ENCODE measurements at regions not wholly inside any gene's neighbourhood (a gene's known extent, or its start where the extent isn't known, plus 50 kb on each side); places are given as distances from the start of the nearest gene placed in this dataset.

- H3K27me3 ChIP-seq = no peaks in the 10 kb centered on the region
- peaks cover 0 to 7% of the 10 kb centered on the region in 2 donors for H3K9me3 ChIP-seq
- H3K27ac ChIP-seq = no peak overlapping the region
- TF ChIP-seq, protein P1, sequence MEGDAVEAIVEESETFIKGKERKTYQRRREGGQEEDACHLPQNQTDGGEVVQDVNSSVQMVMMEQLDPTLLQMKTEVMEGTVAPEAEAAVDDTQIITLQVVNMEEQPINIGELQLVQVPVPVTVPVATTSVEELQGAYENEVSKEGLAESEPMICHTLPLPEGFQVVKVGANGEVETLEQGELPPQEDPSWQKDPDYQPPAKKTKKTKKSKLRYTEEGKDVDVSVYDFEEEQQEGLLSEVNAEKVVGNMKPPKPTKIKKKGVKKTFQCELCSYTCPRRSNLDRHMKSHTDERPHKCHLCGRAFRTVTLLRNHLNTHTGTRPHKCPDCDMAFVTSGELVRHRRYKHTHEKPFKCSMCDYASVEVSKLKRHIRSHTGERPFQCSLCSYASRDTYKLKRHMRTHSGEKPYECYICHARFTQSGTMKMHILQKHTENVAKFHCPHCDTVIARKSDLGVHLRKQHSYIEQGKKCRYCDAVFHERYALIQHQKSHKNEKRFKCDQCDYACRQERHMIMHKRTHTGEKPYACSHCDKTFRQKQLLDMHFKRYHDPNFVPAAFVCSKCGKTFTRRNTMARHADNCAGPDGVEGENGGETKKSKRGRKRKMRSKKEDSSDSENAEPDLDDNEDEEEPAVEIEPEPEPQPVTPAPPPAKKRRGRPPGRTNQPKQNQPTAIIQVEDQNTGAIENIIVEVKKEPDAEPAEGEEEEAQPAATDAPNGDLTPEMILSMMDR (IDR thresholded peaks at IDR 0.05) = no peak
- no peak for DNase-seq (ENCODE audit: low spot score in 2 of 2)
- H3K4me1 ChIP-seq = no peaks in the 10 kb centered on the region
- intact Hi-C loops (cut with DNase I) = no loop called here
- no peak overlapping the region for H3K4me3 ChIP-seq
- H3K36me3 ChIP-seq = no peaks in the 10 kb centered on the region
Observed at GRCh38 chr4:28811025-28811424, 1909.1 kb upstream of the PCDH7 start.

- Histone ChIP-seq H3K4me1 (no peaks in the 10 kb centered on the region), H3K27ac (no peak overlapping the region), H3K36me3 (no peaks in the 10 kb centered on the region), H3K9me3 (peaks cover 0 to 6% of the 10 kb centered on the region in 2 donors), H3K4me3 (no peak overlapping the region), H3K27me3 (no peaks in the 10 kb centered on the region)
- intact Hi-C loops (cut with DNase I) = no loop called here
- TF ChIP-seq, protein P1 (IDR thresholded peaks at IDR 0.05) = no peak
- DNase-seq (ENCODE audit: low spot score in 2 of 2) = no peak
Observed at GRCh38 chr4:28822163-28822562, 1898.0 kb upstream of the PCDH7 start.

GRCh38 chr4:28827866-28828265 lies 1892.3 kb upstream of the PCDH7 start:
- H3K27me3 ChIP-seq = no peaks in the 10 kb centered on the region
- H3K9me3 ChIP-seq = no peaks in the 10 kb centered on the region
- H3K36me3 ChIP-seq = no peaks in the 10 kb centered on the region
- no peak overlapping the region for H3K4me3 ChIP-seq
- H3K4me1 ChIP-seq = no peaks in the 10 kb centered on the region
- intact Hi-C loops (cut with DNase I) = no loop called here
- no peak for DNase-seq (ENCODE audit: low spot score in 2 of 2)
- H3K27ac ChIP-seq = no peak overlapping the region
- TF ChIP-seq, protein P1 (IDR thresholded peaks at IDR 0.05) = no peak

GRCh38 chr4:28831867-28832266 lies 1888.3 kb upstream of the PCDH7 start:
- H3K4me1 ChIP-seq = no peaks in the 10 kb centered on the region
- TF ChIP-seq, protein P1 (IDR thresholded peaks at IDR 0.05) = no peak
- H3K27me3 ChIP-seq = no peaks in the 10 kb centered on the region
- no peak overlapping the region for H3K27ac ChIP-seq
- DNase-seq (ENCODE audit: low spot score in 2 of 2) = no peak
- no peak overlapping the region for H3K4me3 ChIP-seq
- H3K36me3 ChIP-seq = no peaks in the 10 kb centered on the region
- H3K9me3 ChIP-seq = no peaks in the 10 kb centered on the region
- intact Hi-C loops (cut with DNase I) = no loop called here

- TF ChIP-seq, protein P1 (IDR thresholded peaks at IDR 0.05) = no peak
- Histone ChIP-seq H3K27me3 (no peaks in the 10 kb centered on the region), H3K9me3 (no peaks in the 10 kb centered on the region), H3K36me3 (no peaks in the 10 kb centered on the region), H3K27ac (no peak overlapping the region), H3K4me1 (no peaks in the 10 kb centered on the region), H3K4me3 (no peak overlapping the region)
- no peak for DNase-seq (ENCODE audit: low spot score in 2 of 2)
- intact Hi-C loops (cut with DNase I) = no loop called here
Observed at GRCh38 chr4:28832444-28832843, 1887.7 kb upstream of the PCDH7 start.

DNA sequence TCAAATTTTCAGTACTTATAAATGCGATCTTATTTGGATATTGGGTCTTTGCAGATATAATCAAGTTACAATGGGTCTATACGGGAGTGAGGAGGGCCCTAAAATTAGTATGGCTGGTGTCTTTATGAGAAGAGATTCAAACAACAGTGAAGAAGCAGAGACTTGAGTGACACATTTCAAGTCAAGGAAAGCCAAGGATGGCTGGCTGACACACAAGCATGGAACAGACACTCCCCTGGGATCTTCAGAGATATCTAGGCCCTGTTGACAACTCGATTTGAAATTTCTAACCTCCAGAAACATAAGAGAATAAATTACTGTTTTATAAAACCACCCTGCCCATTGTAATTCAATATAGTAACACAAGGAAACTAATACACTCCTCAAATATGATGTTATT lies 1886.0 kb upstream of the PCDH7 start:
- H3K4me3 ChIP-seq = no peak overlapping the region
- H3K27me3 ChIP-seq = no peaks in the 10 kb centered on the region
- no peaks in the 10 kb centered on the region for H3K4me1 ChIP-seq
- intact Hi-C loops (cut with DNase I) = no loop called here
- no peaks in the 10 kb centered on the region for H3K36me3 ChIP-seq
- TF ChIP-seq, protein P1 (IDR thresholded peaks at IDR 0.05) = no peak
- H3K9me3 ChIP-seq = no peaks in the 10 kb centered on the region
- DNase-seq (ENCODE audit: low spot score in 2 of 2) = no peak
- no peak overlapping the region for H3K27ac ChIP-seq

All from ascending aorta (tissue), 2 donors.